Loucy (cell line): ENCODE measurements at regions not wholly inside any gene's neighbourhood (a gene's known extent, or its start where the extent isn't known, plus 50 kb on each side); places are given as distances from the start of the nearest gene placed in this dataset.

Experiments used
- CTCF ChIP-seq: fragments of 200-600 bp; sonication (generic); conservative IDR thresholded peaks from 2 replicates; pipeline ENCODE4 v1.5.1; 2014; ENCODE audit warnings: mild to moderate bottlenecking, antibody characterized with exemption, low read length
- EZH2phosphoT487 ChIP-seq: fragments of 200-600 bp; IDR thresholded peaks from 2 replicates; pipeline ENCODE4 v1.6.1; 2018; ENCODE audit warnings: antibody characterized with exemption, mild to moderate bottlenecking, moderate library complexity, borderline replicate concordance

- TF ChIP-seq EZH2phosphoT487, result no peak
- TF ChIP-seq CTCF, result no peak
Observed at GRCh38 chr14:53879022-53879686, 77.5 kb downstream of the BMP4 start.
